CD4-positive, alpha-beta memory T cell (primary cell): ENCODE measurements at regions not wholly inside any gene's neighbourhood (a gene's known extent, or its start where the extent isn't known, plus 50 kb on each side); places are given as distances from the start of the nearest gene placed in this dataset.

ENCODE experiments used
- CTCF ChIA-PET: fragments of 350-600 bp; sonication (Branson Sonifier 250); formaldehyde crosslinking; loops from one replicate; lab custom pipeline; 2021; ENCODE audit warnings: inconsistent platforms; ENCODE audit not compliant: partially characterized antibody; lab: Charles Lee
- POLR2A ChIA-PET: fragments of 350-600 bp; sonication (Branson Sonifier 250); formaldehyde crosslinking; loops from one replicate; lab custom pipeline; 2021; ENCODE audit not compliant: partially characterized antibody; lab: Charles Lee
- DNase-seq, 5 donors: peaks; one replicate each; pipeline versions ENCODE4 v3.0.0 to v3.0.0-alpha.2; 2020 to 2022; ENCODE audit warnings: mixed read lengths in 1 of 5
- H3K27ac ChIP-seq: one replicate; pipeline ENCODE4 v1.7.0; 2013; ENCODE audit warnings: low read depth, low read length
- H3K27me3 ChIP-seq: 2 replicates; pipeline ENCODE4 v1.7.0; 2013; ENCODE audit warnings: mild to moderate bottlenecking, low read length, moderate library complexity; ENCODE audit not compliant: insufficient read depth
- H3K36me3 ChIP-seq: 2 replicates; pipeline ENCODE4 v1.7.0; 2013; ENCODE audit warnings: mild to moderate bottlenecking, low read length, moderate library complexity; ENCODE audit not compliant: insufficient read depth
- H3K4me1 ChIP-seq: 2 replicates; pipeline ENCODE4 v1.7.0; 2013; ENCODE audit warnings: mild to moderate bottlenecking, low read length, moderate library complexity; ENCODE audit not compliant: insufficient read depth
- H3K4me3 ChIP-seq, 2 donors: one replicate each; pipeline ENCODE4 v1.7.0; 2013; ENCODE audit warnings: low read length in 2 of 2, mild to moderate bottlenecking in 1 of 2
- H3K9me3 ChIP-seq, 2 donors: one replicate each; pipeline ENCODE4 v1.7.0; 2013; ENCODE audit warnings: low read length in 2 of 2, control low read depth in 1 of 2; ENCODE audit not compliant: control insufficient read depth in 1 of 2
- H3K27ac Mint-ChIP-seq, 7 donors: one replicate each; pipeline ENCODE4 v1.8.0; 2020 to 2021; ENCODE audit warnings: mixed read lengths in 7 of 7, mild to moderate bottlenecking in 6 of 7, inconsistent platforms in 3 of 7, moderate library complexity in 3 of 7
- H3K27me3 Mint-ChIP-seq, 2 donors: one replicate each; pipeline ENCODE4 v1.8.0; 2020 to 2021; ENCODE audit warnings: mixed read lengths in 2 of 2
- H3K36me3 Mint-ChIP-seq, 2 donors: one replicate each; pipeline ENCODE4 v1.8.0; 2020 to 2021; ENCODE audit warnings: mixed read lengths in 2 of 2, inconsistent platforms in 1 of 2, mild to moderate bottlenecking in 1 of 2
- H3K4me1 Mint-ChIP-seq, 4 donors: one replicate each; pipeline ENCODE4 v1.8.0; 2020 to 2021; ENCODE audit warnings: mixed read lengths in 4 of 4, mild to moderate bottlenecking in 1 of 4
- H3K4me3 Mint-ChIP-seq, 8 donors: one replicate each; pipeline ENCODE4 v1.8.0; 2020 to 2021; ENCODE audit warnings: mixed read lengths in 8 of 8, mild to moderate bottlenecking in 7 of 8, moderate library complexity in 6 of 8, inconsistent platforms in 3 of 8
- H3K9me3 Mint-ChIP-seq, 8 donors: one replicate each; pipeline ENCODE4 v1.8.0; 2020 to 2021; ENCODE audit warnings: mixed read lengths in 8 of 8, mild to moderate bottlenecking in 5 of 8, inconsistent platforms in 3 of 8, moderate library complexity in 1 of 8
- intact Hi-C: fragments of 100-400 bp; cut with micrococcal nuclease; formaldehyde crosslinking; loops from one replicate; pipeline ENCODE4 v1.15.1; 2023

DNA sequence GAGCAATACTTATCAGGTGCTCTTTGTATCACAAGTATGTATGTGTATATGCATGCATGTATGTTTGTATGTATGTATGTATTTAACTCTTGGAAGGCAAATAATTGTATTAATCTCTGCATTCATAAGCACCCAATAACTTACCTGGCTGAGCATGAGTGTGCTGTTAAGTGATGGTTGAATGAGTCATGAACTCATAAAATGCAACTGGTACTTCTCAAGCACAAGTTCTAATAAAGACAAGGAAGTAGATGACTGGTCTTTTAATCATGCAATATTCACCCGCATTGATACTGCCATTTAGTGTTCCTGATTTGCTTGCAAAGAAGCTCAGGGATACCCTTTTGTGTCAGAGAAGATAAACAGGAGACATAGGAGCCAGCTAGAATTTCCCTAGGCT, 204.9 kb upstream of the TRPM3 start:
- no peaks in the 10 kb centered on the region for H3K9me3 ChIP-seq
- POLR2A ChIA-PET = no interaction called here
- no peaks in the 10 kb centered on the region for H3K36me3 ChIP-seq
- H3K4me1 ChIP-seq = no peaks in the 10 kb centered on the region
- no peak overlapping the region for H3K4me3 ChIP-seq
- no peak for DNase-seq
- H3K27me3 ChIP-seq = no peaks in the 10 kb centered on the region
- Mint-ChIP-seq H3K4me3 (no peak overlapping the region), H3K36me3 (no peaks in the 10 kb centered on the region), H3K27ac (no peak overlapping the region), H3K4me1 (no peaks in the 10 kb centered on the region), H3K9me3 (peaks cover 0 to 1% (median 0%) of the 10 kb centered on the region in 8 donors), H3K27me3 (peaks cover 3 to 5% of the 10 kb centered on the region in 2 donors)
- no peak overlapping the region for H3K27ac ChIP-seq
- CTCF ChIA-PET = no interaction called here
- intact Hi-C loops = no loop called here

DNA sequence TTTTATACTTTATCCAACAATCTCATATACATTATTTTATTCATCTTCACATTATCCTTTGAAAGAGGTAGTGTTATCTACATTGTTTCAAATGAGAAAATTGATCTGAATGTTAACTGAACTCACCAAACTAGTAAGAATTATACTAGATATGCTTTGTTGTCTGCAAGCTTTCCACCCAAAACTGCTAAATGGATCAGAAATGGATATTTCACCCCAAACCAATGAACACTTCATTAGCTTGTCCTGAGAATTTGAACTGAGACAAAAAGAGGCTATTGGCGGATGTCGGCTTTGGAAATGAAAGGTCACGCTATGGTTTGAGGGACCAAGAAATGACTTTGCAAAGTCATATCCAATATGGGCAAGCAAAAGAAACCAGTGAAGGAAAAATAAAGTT, 201.9 kb upstream of the TRPM3 start:
- H3K4me3 ChIP-seq = no peak overlapping the region
- no peaks in the 10 kb centered on the region for H3K9me3 ChIP-seq
- Mint-ChIP-seq H3K4me3 (no peak overlapping the region), H3K4me1 (no peaks in the 10 kb centered on the region), H3K27ac (no peak overlapping the region), H3K9me3 (peaks cover 0 to 4% (median 0%) of the 10 kb centered on the region in 8 donors), H3K27me3 (peaks cover 3% of the 10 kb centered on the region in 2 donors), H3K36me3 (no peaks in the 10 kb centered on the region)
- no peak overlapping the region for H3K27ac ChIP-seq
- ChIA-PET CTCF (no interaction called here), POLR2A (no interaction called here)
- DNase-seq = no peak
- no peaks in the 10 kb centered on the region for H3K4me1 ChIP-seq
- no peaks in the 10 kb centered on the region for H3K27me3 ChIP-seq
- intact Hi-C loops = no loop called here
- H3K36me3 ChIP-seq = no peaks in the 10 kb centered on the region

GRCh38 chr9:71322311-71322710, 200.9 kb upstream of the TRPM3 start:
- Mint-ChIP-seq H3K27ac (no peak overlapping the region), H3K4me1 (no peaks in the 10 kb centered on the region), H3K27me3 (peaks cover 2 to 3% of the 10 kb centered on the region in 2 donors), H3K36me3 (no peaks in the 10 kb centered on the region), H3K4me3 (no peak overlapping the region), H3K9me3 (peaks cover 0 to 4% (median 0%) of the 10 kb centered on the region in 8 donors)
- Histone ChIP-seq H3K9me3 (no peaks in the 10 kb centered on the region), H3K4me3 (no peak overlapping the region), H3K4me1 (no peaks in the 10 kb centered on the region), H3K27ac (no peak overlapping the region), H3K27me3 (no peaks in the 10 kb centered on the region), H3K36me3 (no peaks in the 10 kb centered on the region)
- ChIA-PET CTCF (no interaction called here), POLR2A (no interaction called here)
- DNase-seq = no peak
- intact Hi-C loops = no loop called here

- Histone ChIP-seq H3K4me3 (no peak overlapping the region), H3K4me1 (no peaks in the 10 kb centered on the region), H3K27ac (no peak overlapping the region), H3K36me3 (no peaks in the 10 kb centered on the region), H3K27me3 (no peaks in the 10 kb centered on the region), H3K9me3 (no peaks in the 10 kb centered on the region)
- intact Hi-C loops = no loop called here
- Mint-ChIP-seq H3K27ac (no peak overlapping the region), H3K9me3 (no peaks in the 10 kb centered on the region), H3K36me3 (no peaks in the 10 kb centered on the region), H3K4me1 (no peaks in the 10 kb centered on the region), H3K27me3 (peaks cover 1 to 3% of the 10 kb centered on the region in 2 donors), H3K4me3 (no peak overlapping the region)
- ChIA-PET CTCF (interaction anchor here (1.4 kb wide), 1 partner anchor 23 kb away, joined by 4 read pairs; no protein-coding TSS in a partner anchor), POLR2A (no interaction called here)
- DNase-seq = no peak
Measured at GRCh38 chr9:71308454-71308853, 187.0 kb upstream of the TRPM3 start.

DNA sequence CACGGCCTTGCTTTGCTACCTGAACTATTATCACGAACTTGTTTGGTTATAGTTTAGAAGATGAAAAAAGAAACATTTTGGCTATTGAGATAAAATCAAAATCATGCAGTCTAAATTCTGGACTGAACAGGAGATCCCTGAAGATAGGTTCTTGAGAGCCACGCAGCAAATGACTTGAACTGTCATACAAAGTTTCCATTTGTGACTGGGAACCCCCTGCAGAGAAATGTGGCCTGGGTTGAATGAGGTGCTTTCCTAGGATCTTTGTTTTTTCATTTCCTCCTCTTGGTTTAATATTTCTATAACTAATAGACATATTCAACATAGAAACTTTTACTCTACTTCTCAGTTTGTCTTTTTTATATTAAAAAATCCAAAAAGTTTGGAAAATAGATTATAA, 184.7 kb upstream of the TRPM3 start:
- H3K27me3 Mint-ChIP-seq = peaks cover 0 to 1% of the 10 kb centered on the region in 2 donors
- no peak overlapping the region for H3K27ac Mint-ChIP-seq
- no peak overlapping the region for H3K4me3 Mint-ChIP-seq
- no peaks in the 10 kb centered on the region for H3K9me3 Mint-ChIP-seq
- ChIA-PET POLR2A (no interaction called here), CTCF (no interaction called here)
- H3K9me3 ChIP-seq = no peaks in the 10 kb centered on the region
- H3K36me3 Mint-ChIP-seq = no peaks in the 10 kb centered on the region
- DNase-seq = no peak
- H3K36me3 ChIP-seq = no peaks in the 10 kb centered on the region
- intact Hi-C loops = no loop called here
- H3K4me1 ChIP-seq = no peaks in the 10 kb centered on the region
- H3K27me3 ChIP-seq = no peaks in the 10 kb centered on the region
- no peaks in the 10 kb centered on the region for H3K4me1 Mint-ChIP-seq
- no peak overlapping the region for H3K27ac ChIP-seq
- no peak overlapping the region for H3K4me3 ChIP-seq

DNA sequence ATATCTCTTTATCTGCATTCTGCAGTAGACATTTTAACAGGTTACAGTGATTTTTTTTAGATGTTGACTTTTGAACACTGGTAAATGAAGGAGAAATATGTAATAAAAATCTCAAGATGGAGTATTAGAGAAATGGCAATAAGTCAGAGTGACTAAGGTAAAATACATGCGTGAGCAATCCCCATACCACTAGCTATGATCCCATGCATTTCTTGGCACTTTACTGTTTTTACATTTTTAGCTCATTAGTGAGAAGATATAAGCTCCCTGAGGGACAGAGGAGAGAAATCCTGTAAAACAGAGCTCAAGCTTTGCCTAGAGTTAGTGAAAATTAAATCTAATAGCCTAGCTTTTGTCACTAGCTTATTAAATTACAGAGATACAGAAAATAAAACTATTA, 181.9 kb upstream of the TRPM3 start:
- H3K4me3 Mint-ChIP-seq = no peak overlapping the region
- CTCF ChIA-PET = interaction anchor here (1.9 kb wide), 1 partner anchor 18 kb away, joined by 5 read pairs; no protein-coding TSS in a partner anchor

GRCh38 chr9:71302776-71303175, 181.4 kb upstream of the TRPM3 start:
- H3K36me3 ChIP-seq = no peaks in the 10 kb centered on the region
- DNase-seq = no peak
- no peaks in the 10 kb centered on the region for H3K4me1 Mint-ChIP-seq
- H3K4me3 ChIP-seq = no peak overlapping the region
- ChIA-PET POLR2A (no interaction called here), CTCF (interaction anchor here (0.6 kb wide), 1 partner anchor 15 kb away, joined by 3 read pairs; no protein-coding TSS in a partner anchor)
- intact Hi-C loops = no loop called here
- no peak overlapping the region for H3K27ac Mint-ChIP-seq
- H3K9me3 ChIP-seq = no peaks in the 10 kb centered on the region
- peaks cover 4% of the 10 kb centered on the region in 2 donors for H3K27me3 Mint-ChIP-seq
- no peaks in the 10 kb centered on the region for H3K27me3 ChIP-seq
- H3K4me1 ChIP-seq = no peaks in the 10 kb centered on the region
- H3K9me3 Mint-ChIP-seq = no peaks in the 10 kb centered on the region
- no peak overlapping the region for H3K27ac ChIP-seq
- H3K4me3 Mint-ChIP-seq = no peak overlapping the region
- no peaks in the 10 kb centered on the region for H3K36me3 Mint-ChIP-seq

More for the DNA sequence above, 181.9 kb upstream of the TRPM3 start:
- Mint-ChIP-seq H3K36me3 (no peaks in the 10 kb centered on the region), H3K4me1 (no peaks in the 10 kb centered on the region), H3K9me3 (no peaks in the 10 kb centered on the region), H3K27ac (no peak overlapping the region), H3K27me3 (peaks cover 2 to 4% of the 10 kb centered on the region in 2 donors)
- Histone ChIP-seq H3K36me3 (no peaks in the 10 kb centered on the region), H3K27ac (no peak overlapping the region), H3K4me1 (no peaks in the 10 kb centered on the region), H3K4me3 (no peak overlapping the region), H3K9me3 (no peaks in the 10 kb centered on the region), H3K27me3 (no peaks in the 10 kb centered on the region)
- DNase-seq = no peak
- intact Hi-C loops = no loop called here
- POLR2A ChIA-PET = no interaction called here

- Histone ChIP-seq H3K4me1 (no peaks in the 10 kb centered on the region), H3K4me3 (no peak overlapping the region), H3K27me3 (no peaks in the 10 kb centered on the region), H3K36me3 (no peaks in the 10 kb centered on the region), H3K27ac (no peak overlapping the region), H3K9me3 (no peaks in the 10 kb centered on the region)
- Mint-ChIP-seq H3K9me3 (no peaks in the 10 kb centered on the region), H3K36me3 (no peaks in the 10 kb centered on the region), H3K4me3 (no peak overlapping the region), H3K4me1 (no peaks in the 10 kb centered on the region), H3K27me3 (peaks cover 4 to 5% of the 10 kb centered on the region in 2 donors), H3K27ac (no peak overlapping the region)
- no peak for DNase-seq
- CTCF ChIA-PET = interaction anchor here (3.4 kb wide), 1 partner anchor 11 kb away, joined by 16 read pairs; no protein-coding TSS in a partner anchor
- intact Hi-C loops = no loop called here
- POLR2A ChIA-PET = no interaction called here
Measured at GRCh38 chr9:71295928-71296327, 174.5 kb upstream of the TRPM3 start.
